Pancreas (tissue), 10 donors: ENCODE measurements at regions not wholly inside any gene's neighbourhood (a gene's known extent, or its start where the extent isn't known, plus 50 kb on each side); places are given as distances from the start of the nearest gene placed in this dataset.
"Not testable (repeated sequence)": the region's sequence is repeated elsewhere in the genome, so short reads cannot be mapped to it uniquely, and the experiment has no call there.

Experiments
- ATAC-seq, 4 donors: fragments of 200-7000 bp; cut with Tn5 transposase; one replicate each; pipeline versions ENCODE4 v1.8.0 to v1.9.1; 2020; ENCODE audit warnings: mild to moderate bottlenecking in 4 of 4, moderate library complexity in 4 of 4
- DNase-seq, 6 donors: peaks; one replicate each; pipeline ENCODE4 v3.0.0-alpha.2; 2020
- FAIRE-seq: peaks from 2 replicates; lab custom pipeline; 2012; peaks lifted over from hg19 to GRCh38; lab: Jason Lieb, UNC
- H3K27ac ChIP-seq, 4 donors: fragments of 200-600 bp; sonication (generic); 1 replicate in 3 of 4; 2 replicates in 1 of 4; pipeline versions ENCODE4 v1.5.0 to v1.8.0; 2020
- H3K27me3 ChIP-seq, 4 donors: fragments of 200-600 bp; one replicate each; pipeline ENCODE4 v1.8.0; 2021
- H3K36me3 ChIP-seq, 3 donors: fragments of 200-600 bp; sonication (generic) in 1 of 3; one replicate each; pipeline versions ENCODE4 v1.5.0 to v1.8.0; 2020 to 2021
- H3K4me1 ChIP-seq, 3 donors: fragments of 200-600 bp; one replicate each; pipeline ENCODE4 v1.8.0; 2021
- H3K4me3 ChIP-seq, 4 donors: fragments of 200-600 bp; sonication (generic) in 2 of 4; one replicate each; pipeline versions ENCODE4 v1.5.0 to v1.8.0; 2020 to 2021
- H3K9me3 ChIP-seq, 4 donors: fragments of 200-600 bp; one replicate each; pipeline ENCODE4 v1.8.0; 2021
- CTCF ChIP-seq, 4 donors: fragments of 200-600 bp; sonication (generic) in 3 of 4; IDR thresholded peaks; one replicate each; pipeline versions ENCODE4 v1.5.0 to v1.8.0; 2021; ENCODE audit warnings: antibody characterized with exemption in 4 of 4
- WGBS, 2 donors: extraction: QIAGEN DNeasy Blood & Tissue Kit; methylation state at CpG; one replicate each; pipeline ENCODE4 v1.1.7; 2013; 5-methylcytosine and 5-hydroxymethylcytosine counted together
- intact Hi-C, 3 donors: fragments of 100-400 bp; cut with DNase I; formaldehyde crosslinking; loops; one replicate each; pipeline versions ENCODE4 v1.11.1 to v1.14.2; 2022
- donor health status: healthy with polysubstance abuse.
- donor health status: DM: no; HTN: no; CAD: no; lungs with moderate emphysema.
- donor health status: DM: no; HTN: no; CAD: no.
- donor health status: control.
- donor health status: control.
- donor health status: Bipolar disorder and iron deficiency.
- donor health status: DM: yes; HTN: yes; CAD: no.
- donor health status: DM: no; HTN: no; CAD: no.
- donor health status: DM: no; HTN: no; CAD: no.
- donor health status: DM: yes; HTN: yes; CAD: no.

GRCh38 chr7:9719303-9719702 lies 1254.4 kb upstream of the PHF14 start:
- 55 to 62% methylated on average over 4 of the region's 4 CpGs for WGBS, 2 donors
- Histone ChIP-seq H3K4me1 (no peaks in the 10 kb centered on the region), H3K4me3 (no peak overlapping the region), H3K27me3 (no peaks in the 10 kb centered on the region), H3K27ac (no peak overlapping the region), H3K9me3 (no peaks in the 10 kb centered on the region), H3K36me3 (no peaks in the 10 kb centered on the region)
- DNase-seq = no peak
- ATAC-seq = no peak
- FAIRE-seq = no peak
- intact Hi-C loops = no loop called here
- TF ChIP-seq CTCF (IDR thresholded peaks at IDR 0.05) = no peak

GRCh38 chr7:9719721-9720120 lies 1254.0 kb upstream of the PHF14 start:
- DNase-seq (no peak), FAIRE-seq (no peak), ATAC-seq (no peak)
- Histone ChIP-seq H3K27me3 (no peaks in the 10 kb centered on the region), H3K4me3 (no peak overlapping the region), H3K36me3 (no peaks in the 10 kb centered on the region), H3K9me3 (no peaks in the 10 kb centered on the region), H3K27ac (no peak overlapping the region), H3K4me1 (no peaks in the 10 kb centered on the region)
- 60 to 67% methylated on average over 3 of the region's 3 CpGs for WGBS, 2 donors
- intact Hi-C loops = no loop called here
- no peak for TF ChIP-seq CTCF (IDR thresholded peaks at IDR 0.05)

GRCh38 chr7:9725940-9726663 lies 1247.6 kb upstream of the PHF14 start:
- H3K9me3 ChIP-seq, intact Hi-C loops, H3K27ac ChIP-seq, FAIRE-seq, H3K27me3 ChIP-seq, H3K4me1 ChIP-seq, H3K4me3 ChIP-seq, ATAC-seq, H3K36me3 ChIP-seq: not testable (repeated sequence)
- DNase-seq = peak in 1 of 6 donors; percentile 32
- WGBS, 2 donors = 78 to 79% methylated on average over 50 to 56 of the region's 60 CpGs

- H3K9me3 ChIP-seq, ATAC-seq, FAIRE-seq, H3K4me3 ChIP-seq, H3K4me1 ChIP-seq, intact Hi-C loops, H3K36me3 ChIP-seq, H3K27ac ChIP-seq, H3K27me3 ChIP-seq: not testable (repeated sequence)
- DNase-seq = peak in 1 of 6 donors; percentile 33
- WGBS, 2 donors = 89 to 96% methylated on average over 18 of the region's 22 CpGs
Measured at GRCh38 chr7:9726811-9727210, 1246.9 kb upstream of the PHF14 start.

- H3K4me1 ChIP-seq, H3K36me3 ChIP-seq, FAIRE-seq, H3K27ac ChIP-seq, H3K9me3 ChIP-seq, ATAC-seq, intact Hi-C loops, H3K4me3 ChIP-seq, H3K27me3 ChIP-seq: not testable (repeated sequence)
- WGBS, 2 donors = 77 to 88% methylated on average over 13 of the region's 13 CpGs
- DNase-seq = peak in 1 of 6 donors; percentile 49
Measured at GRCh38 chr7:9727467-9727869, 1246.2 kb upstream of the PHF14 start.

GRCh38 chr7:9728014-9728657 lies 1245.5 kb upstream of the PHF14 start:
- 76 to 88% methylated on average over 17 of the region's 17 CpGs for WGBS, 2 donors
- H3K4me1 ChIP-seq, H3K4me3 ChIP-seq, H3K36me3 ChIP-seq, intact Hi-C loops, H3K27ac ChIP-seq, H3K27me3 ChIP-seq, H3K9me3 ChIP-seq, FAIRE-seq, ATAC-seq: not testable (repeated sequence)
- peak in 1 of 6 donors; percentile 31 for DNase-seq

GRCh38 chr7:9752033-9752432 lies 1221.6 kb upstream of the PHF14 start:
- intact Hi-C loops = no loop called here
- 67 to 79% methylated on average over 4 of the region's 4 CpGs for WGBS, 2 donors
- no peak for DNase-seq
- no peaks in the 10 kb centered on the region for H3K9me3 ChIP-seq
- H3K36me3 ChIP-seq = no peaks in the 10 kb centered on the region
- H3K4me3 ChIP-seq = no peak overlapping the region
- no peak for FAIRE-seq
- no peaks in the 10 kb centered on the region for H3K4me1 ChIP-seq
- ATAC-seq = no peak
- H3K27ac ChIP-seq = no peak overlapping the region
- no peaks in the 10 kb centered on the region for H3K27me3 ChIP-seq
- TF ChIP-seq CTCF (IDR thresholded peaks at IDR 0.05) = no peak
